Vagina (tissue), 2 donors: ENCODE measurements at regions not wholly inside any gene's neighbourhood (a gene's known extent, or its start where the extent isn't known, plus 50 kb on each side); places are given as distances from the start of the nearest gene placed in this dataset.

ENCODE experiments used
- DNase-seq, 2 donors: peaks; one replicate each; pipeline ENCODE4 v3.0.0-alpha.2; 2017; ENCODE audit errors: extremely low spot score in 2 of 2
- H3K27ac ChIP-seq: fragments of 200-600 bp; sonication (generic); one replicate; pipeline ENCODE4 v1.5.1; 2019
- H3K27me3 ChIP-seq: fragments of 200-600 bp; sonication (generic); one replicate; pipeline ENCODE4 v1.5.1; 2019
- H3K36me3 ChIP-seq, 2 donors: fragments of 200-600 bp; sonication (generic); one replicate each; pipeline ENCODE4 v1.5.1; 2017 to 2019
- H3K4me1 ChIP-seq: fragments of 200-600 bp; sonication (generic); one replicate; pipeline ENCODE4 v1.5.1; 2019
- H3K4me3 ChIP-seq, 2 donors: fragments of 200-600 bp; sonication (generic); 1 replicate in 1 of 2; 2 replicates in 1 of 2; pipeline ENCODE4 v1.5.1; 2016 to 2019
- H3K9me3 ChIP-seq: fragments of 200-600 bp; sonication (generic); one replicate; pipeline ENCODE4 v1.5.1; 2019
- POLR2A ChIP-seq, 2 donors: fragments of 450-650 bp; IDR thresholded peaks; one replicate each; pipeline ENCODE4 v1.6.1; 2017; ENCODE audit warnings: antibody characterized with exemption in 2 of 2, mild to moderate bottlenecking in 2 of 2, moderate library complexity in 2 of 2
- POLR2AphosphoS5 ChIP-seq, 2 donors: sonication (generic); formaldehyde crosslinking; IDR thresholded peaks; one replicate each; pipeline ENCODE4 v1.9.0; 2017; ENCODE audit warnings: antibody characterized with exemption in 2 of 2, mild to moderate bottlenecking in 2 of 2, low read depth in 1 of 2; ENCODE audit not compliant: insufficient read depth in 1 of 2
- intact Hi-C: fragments of 100-400 bp; cut with DNase I; formaldehyde crosslinking; loops from one replicate; pipeline ENCODE4 v1.15.1; 2023
- TF ChIP-seq, protein P1 (sequence below), 3 experiments: fragments of 450-650 bp in 2 of 3; fragments of 200-600 bp in 1 of 3; sonication (generic) in 1 of 3; IDR thresholded peaks; one replicate each; pipeline ENCODE4 v1.5.1; 2017 to 2019; ENCODE audit warnings: antibody characterized with exemption in 3 of 3, mild to moderate bottlenecking in 2 of 3, moderate library complexity in 2 of 3

DNA sequence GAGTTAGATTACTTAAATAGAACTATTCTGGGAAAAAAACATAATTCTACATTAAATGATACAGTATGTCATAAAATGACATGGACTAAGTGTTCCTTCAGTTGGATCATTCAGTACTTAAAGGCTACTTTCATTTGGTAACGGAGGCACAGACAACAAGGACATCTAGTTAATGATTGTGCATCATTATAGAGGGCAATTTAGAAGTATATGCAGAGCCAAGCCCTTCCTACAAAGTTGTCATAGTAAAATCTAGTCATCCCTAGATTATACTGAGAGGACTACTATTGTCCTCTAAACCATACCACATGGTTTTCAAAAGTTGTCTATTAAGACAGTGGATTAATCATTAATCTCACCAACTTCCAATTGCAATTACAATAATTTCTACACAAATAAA lies 53.9 kb upstream of the STXBP5 start:
- TF ChIP-seq, protein P1, sequence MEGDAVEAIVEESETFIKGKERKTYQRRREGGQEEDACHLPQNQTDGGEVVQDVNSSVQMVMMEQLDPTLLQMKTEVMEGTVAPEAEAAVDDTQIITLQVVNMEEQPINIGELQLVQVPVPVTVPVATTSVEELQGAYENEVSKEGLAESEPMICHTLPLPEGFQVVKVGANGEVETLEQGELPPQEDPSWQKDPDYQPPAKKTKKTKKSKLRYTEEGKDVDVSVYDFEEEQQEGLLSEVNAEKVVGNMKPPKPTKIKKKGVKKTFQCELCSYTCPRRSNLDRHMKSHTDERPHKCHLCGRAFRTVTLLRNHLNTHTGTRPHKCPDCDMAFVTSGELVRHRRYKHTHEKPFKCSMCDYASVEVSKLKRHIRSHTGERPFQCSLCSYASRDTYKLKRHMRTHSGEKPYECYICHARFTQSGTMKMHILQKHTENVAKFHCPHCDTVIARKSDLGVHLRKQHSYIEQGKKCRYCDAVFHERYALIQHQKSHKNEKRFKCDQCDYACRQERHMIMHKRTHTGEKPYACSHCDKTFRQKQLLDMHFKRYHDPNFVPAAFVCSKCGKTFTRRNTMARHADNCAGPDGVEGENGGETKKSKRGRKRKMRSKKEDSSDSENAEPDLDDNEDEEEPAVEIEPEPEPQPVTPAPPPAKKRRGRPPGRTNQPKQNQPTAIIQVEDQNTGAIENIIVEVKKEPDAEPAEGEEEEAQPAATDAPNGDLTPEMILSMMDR (IDR thresholded peaks at IDR 0.05): no peak
- no peak for TF ChIP-seq POLR2AphosphoS5 (IDR thresholded peaks at IDR 0.05; ENCODE audit: insufficient read depth in 1 of 2, low read depth in 1 of 2)
- no peak for TF ChIP-seq POLR2A (IDR thresholded peaks at IDR 0.05)
- Histone ChIP-seq H3K4me1 (no peaks in the 10 kb centered on the region), H3K9me3 (no peaks in the 10 kb centered on the region), H3K27ac (no peak overlapping the region), H3K36me3 (no peaks in the 10 kb centered on the region), H3K4me3 (no peak overlapping the region), H3K27me3 (no peaks in the 10 kb centered on the region)
- DNase-seq: no peak
- intact Hi-C loops: no loop called here
